CD8-positive, alpha-beta memory T cell (primary cell): ENCODE measurements at regions not wholly inside any gene's neighbourhood (a gene's known extent, or its start where the extent isn't known, plus 50 kb on each side); places are given as distances from the start of the nearest gene placed in this dataset.

Experiments
- CTCF ChIA-PET: fragments of 350-600 bp; sonication (Branson Sonifier 250); formaldehyde crosslinking; loops from one replicate; lab custom pipeline; 2021; ENCODE audit warnings: antibody characterized with exemption; lab: Charles Lee
- POLR2A ChIA-PET: fragments of 350-600 bp; sonication (Branson Sonifier 250); formaldehyde crosslinking; loops from one replicate; lab custom pipeline; 2021; ENCODE audit warnings: antibody characterized with exemption; lab: Charles Lee
- DNase-seq, 5 donors: peaks; one replicate each; pipeline versions ENCODE4 v3.0.0 to v3.0.0-alpha.2; 2020 to 2022; ENCODE audit warnings: mixed read lengths in 1 of 5
- H3K27ac ChIP-seq: one replicate; pipeline ENCODE4 v1.7.0; 2013; ENCODE audit warnings: low read depth, mild to moderate bottlenecking, low read length, moderate library complexity
- H3K27me3 ChIP-seq: 2 replicates; pipeline ENCODE4 v1.7.0; 2013; ENCODE audit warnings: low read length, mild to moderate bottlenecking; ENCODE audit not compliant: insufficient read depth, poor library complexity, severe bottlenecking
- H3K36me3 ChIP-seq: 2 replicates; pipeline ENCODE4 v1.7.0; 2013; ENCODE audit warnings: mild to moderate bottlenecking, low read length, moderate library complexity; ENCODE audit not compliant: insufficient read depth
- H3K4me1 ChIP-seq: 2 replicates; pipeline ENCODE4 v1.7.0; 2013; ENCODE audit warnings: mild to moderate bottlenecking, low read length, moderate library complexity; ENCODE audit not compliant: insufficient read depth
- H3K4me3 ChIP-seq: 2 replicates; pipeline ENCODE4 v1.7.0; 2013; ENCODE audit warnings: mild to moderate bottlenecking, low read length
- H3K9me3 ChIP-seq: 2 replicates; pipeline ENCODE4 v1.7.0; 2013; ENCODE audit warnings: mild to moderate bottlenecking, low read length
- H3K27ac Mint-ChIP-seq, 8 donors: one replicate each; pipeline ENCODE4 v1.8.0; 2020 to 2021; ENCODE audit warnings: mixed read lengths in 8 of 8, mild to moderate bottlenecking in 6 of 8, inconsistent platforms in 3 of 8, moderate library complexity in 3 of 8
- H3K27me3 Mint-ChIP-seq, 2 donors: one replicate each; pipeline ENCODE4 v1.8.0; 2020 to 2021; ENCODE audit warnings: mixed read lengths in 2 of 2, mild to moderate bottlenecking in 1 of 2, moderate library complexity in 1 of 2
- H3K36me3 Mint-ChIP-seq, 3 donors: one replicate each; pipeline ENCODE4 v1.8.0; 2020 to 2021; ENCODE audit warnings: mixed read lengths in 3 of 3, inconsistent platforms in 1 of 3, mild to moderate bottlenecking in 1 of 3
- H3K4me1 Mint-ChIP-seq, 3 donors: one replicate each; pipeline ENCODE4 v1.8.0; 2020 to 2021; ENCODE audit warnings: mixed read lengths in 3 of 3, inconsistent platforms in 1 of 3, mild to moderate bottlenecking in 1 of 3
- H3K4me3 Mint-ChIP-seq, 7 donors: one replicate each; pipeline ENCODE4 v1.8.0; 2020 to 2021; ENCODE audit warnings: mixed read lengths in 7 of 7, mild to moderate bottlenecking in 6 of 7, moderate library complexity in 4 of 7, inconsistent platforms in 2 of 7
- H3K9me3 Mint-ChIP-seq, 5 donors: one replicate each; pipeline ENCODE4 v1.8.0; 2020 to 2022; ENCODE audit warnings: mixed read lengths in 5 of 5, mild to moderate bottlenecking in 3 of 5, moderate library complexity in 2 of 5, inconsistent platforms in 1 of 5

- peaks cover 6% of the 10 kb centered on the region for H3K27me3 ChIP-seq
- Mint-ChIP-seq H3K9me3 (no peaks in the 10 kb centered on the region), H3K27ac (no peak overlapping the region), H3K4me1 (peaks cover 0 to 1% (median 0%) of the 10 kb centered on the region in 3 donors), H3K4me3 (no peak overlapping the region), H3K36me3 (no peaks in the 10 kb centered on the region), H3K27me3 (peaks cover 14 to 27% of the 10 kb centered on the region in 2 donors)
- H3K9me3 ChIP-seq, result no peaks in the 10 kb centered on the region
- peak in 1 of 5 donors; percentile 22 for DNase-seq
- no peaks in the 10 kb centered on the region for H3K4me1 ChIP-seq
- POLR2A ChIA-PET, result no interaction called here
- H3K4me3 ChIP-seq, result no peak overlapping the region
- H3K27ac ChIP-seq, result no peak overlapping the region
- CTCF ChIA-PET, result no interaction called here
- no peaks in the 10 kb centered on the region for H3K36me3 ChIP-seq
Measured at GRCh38 chr11:134532921-134533421, 120.9 kb upstream of the B3GAT1 start.

DNA sequence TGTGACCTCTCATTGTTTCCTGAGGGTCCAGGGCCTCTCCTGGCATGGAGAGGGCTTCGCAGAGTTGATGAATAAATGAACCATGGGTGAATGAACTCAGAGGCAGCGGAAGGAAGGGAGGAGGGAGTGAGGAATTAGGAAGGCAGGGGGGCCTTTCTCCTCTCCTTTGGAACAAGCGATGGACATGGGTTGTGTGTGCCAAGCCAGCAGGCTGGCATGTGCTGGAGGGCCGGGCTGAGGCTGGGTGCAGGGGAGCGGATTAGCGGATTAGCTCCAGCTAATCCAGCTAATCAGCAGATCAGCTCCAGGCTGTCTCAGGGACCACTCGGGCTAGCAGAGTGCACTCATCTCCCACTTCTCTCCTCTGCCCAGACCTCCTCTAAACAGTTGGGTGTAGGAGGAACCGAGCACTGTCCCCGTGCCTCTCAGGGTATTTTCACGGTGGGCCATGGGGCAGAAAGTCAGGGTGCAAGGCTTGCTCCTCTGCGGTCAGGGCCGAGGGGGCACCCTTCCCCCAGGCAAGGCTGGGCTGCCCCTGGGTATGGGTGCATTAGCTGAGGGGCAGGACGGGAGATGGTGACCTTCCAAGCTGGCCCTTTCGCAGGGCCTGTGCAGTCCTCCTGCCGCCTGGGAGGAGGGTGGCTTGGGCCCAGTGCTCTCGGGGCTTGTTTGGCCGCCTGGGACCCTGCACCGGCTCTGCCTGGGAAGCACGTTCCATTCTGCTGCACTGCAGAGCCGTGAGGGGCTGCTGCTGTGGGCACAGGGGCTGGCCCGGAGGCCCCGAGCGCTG lies 120.3 kb upstream of the B3GAT1 start:
- Mint-ChIP-seq H3K27ac (no peak overlapping the region), H3K27me3 (peaks cover 12 to 22% of the 10 kb centered on the region in 2 donors), H3K4me3 (no peak overlapping the region), H3K4me1 (no peaks in the 10 kb centered on the region), H3K36me3 (no peaks in the 10 kb centered on the region), H3K9me3 (no peaks in the 10 kb centered on the region)
- no peak overlapping the region for H3K27ac ChIP-seq
- H3K9me3 ChIP-seq, result no peaks in the 10 kb centered on the region
- H3K27me3 ChIP-seq, result no peaks in the 10 kb centered on the region
- no peaks in the 10 kb centered on the region for H3K36me3 ChIP-seq
- no peak overlapping the region for H3K4me3 ChIP-seq
- H3K4me1 ChIP-seq, result no peaks in the 10 kb centered on the region
- DNase-seq, result peak in 1 of 5 donors; percentile 21
- ChIA-PET CTCF (no interaction called here), POLR2A (no interaction called here)

- Histone ChIP-seq H3K9me3 (no peaks in the 10 kb centered on the region), H3K36me3 (no peaks in the 10 kb centered on the region), H3K27me3 (no peaks in the 10 kb centered on the region), H3K27ac (no peak overlapping the region), H3K4me3 (no peak overlapping the region), H3K4me1 (no peaks in the 10 kb centered on the region)
- no peaks in the 10 kb centered on the region for H3K9me3 Mint-ChIP-seq
- peaks cover 7 to 21% of the 10 kb centered on the region in 2 donors for H3K27me3 Mint-ChIP-seq
- POLR2A ChIA-PET, result no interaction called here
- H3K4me3 Mint-ChIP-seq, result no peak overlapping the region
- H3K4me1 Mint-ChIP-seq, result no peaks in the 10 kb centered on the region
- no peaks in the 10 kb centered on the region for H3K36me3 Mint-ChIP-seq
- H3K27ac Mint-ChIP-seq, result no peak overlapping the region
- CTCF ChIA-PET, result no interaction called here
- peak in 1 of 5 donors; percentile 39 for DNase-seq
Measured at GRCh38 chr11:134531327-134532130, 119.5 kb upstream of the B3GAT1 start.

- H3K4me3 Mint-ChIP-seq, result no peak overlapping the region
- Histone ChIP-seq H3K36me3 (no peaks in the 10 kb centered on the region), H3K9me3 (no peaks in the 10 kb centered on the region), H3K4me1 (no peaks in the 10 kb centered on the region), H3K4me3 (no peak overlapping the region), H3K27ac (no peak overlapping the region), H3K27me3 (no peaks in the 10 kb centered on the region)
- ChIA-PET POLR2A (no interaction called here), CTCF (no interaction called here)
- H3K9me3 Mint-ChIP-seq, result no peaks in the 10 kb centered on the region
- DNase-seq, result peak in 1 of 5 donors; percentile 39
- H3K27ac Mint-ChIP-seq, result peak overlapping the region in 1 of 8 donors; percentile 34
- no peaks in the 10 kb centered on the region for H3K36me3 Mint-ChIP-seq
- H3K4me1 Mint-ChIP-seq, result no peaks in the 10 kb centered on the region
- H3K27me3 Mint-ChIP-seq, result peaks cover 6 to 21% of the 10 kb centered on the region in 2 donors
Measured at GRCh38 chr11:134530636-134531326, 118.7 kb upstream of the B3GAT1 start.

GRCh38 chr11:134529212-134530096 lies 117.4 kb upstream of the B3GAT1 start:
- Mint-ChIP-seq H3K9me3 (no peaks in the 10 kb centered on the region), H3K27ac (no peak overlapping the region), H3K27me3 (peaks cover 6 to 17% of the 10 kb centered on the region in 2 donors), H3K4me1 (no peaks in the 10 kb centered on the region), H3K4me3 (no peak overlapping the region), H3K36me3 (no peaks in the 10 kb centered on the region)
- Histone ChIP-seq H3K27me3 (no peaks in the 10 kb centered on the region), H3K4me3 (no peak overlapping the region), H3K4me1 (no peaks in the 10 kb centered on the region), H3K9me3 (no peaks in the 10 kb centered on the region), H3K36me3 (no peaks in the 10 kb centered on the region), H3K27ac (no peak overlapping the region)
- DNase-seq, result peak in 1 of 5 donors; percentile 33
- CTCF ChIA-PET, result no interaction called here
- POLR2A ChIA-PET, result no interaction called here

- Mint-ChIP-seq H3K4me3 (no peak overlapping the region), H3K27me3 (peaks cover 6 to 17% of the 10 kb centered on the region in 2 donors), H3K9me3 (no peaks in the 10 kb centered on the region), H3K27ac (no peak overlapping the region), H3K36me3 (no peaks in the 10 kb centered on the region), H3K4me1 (no peaks in the 10 kb centered on the region)
- CTCF ChIA-PET, result no interaction called here
- Histone ChIP-seq H3K4me3 (no peak overlapping the region), H3K36me3 (no peaks in the 10 kb centered on the region), H3K27ac (no peak overlapping the region), H3K9me3 (no peaks in the 10 kb centered on the region), H3K27me3 (no peaks in the 10 kb centered on the region), H3K4me1 (no peaks in the 10 kb centered on the region)
- POLR2A ChIA-PET, result no interaction called here
- DNase-seq, result peak in 1 of 5 donors; percentile 20
Measured at GRCh38 chr11:134528453-134528852, 116.4 kb upstream of the B3GAT1 start.

GRCh38 chr11:134527382-134528243 lies 115.6 kb upstream of the B3GAT1 start:
- Histone ChIP-seq H3K4me1 (no peaks in the 10 kb centered on the region), H3K36me3 (no peaks in the 10 kb centered on the region), H3K4me3 (no peak overlapping the region), H3K9me3 (no peaks in the 10 kb centered on the region), H3K27me3 (no peaks in the 10 kb centered on the region), H3K27ac (no peak overlapping the region)
- peak in 1 of 5 donors; percentile 17 for DNase-seq
- CTCF ChIA-PET, result no interaction called here
- Mint-ChIP-seq H3K36me3 (no peaks in the 10 kb centered on the region), H3K27me3 (peaks cover 6 to 17% of the 10 kb centered on the region in 2 donors), H3K27ac (no peak overlapping the region), H3K4me3 (no peak overlapping the region), H3K9me3 (peaks cover 0 to 2% (median 0%) of the 10 kb centered on the region in 5 donors), H3K4me1 (no peaks in the 10 kb centered on the region)
- POLR2A ChIA-PET, result no interaction called here
